ENCODE measurements at regions not wholly inside any gene's neighbourhood (a gene's known extent, or its start where the extent isn't known, plus 50 kb on each side); places are given as distances from the start of the nearest gene placed in this dataset.

- no peak for DNase-seq (ENCODE audit: low spot score)
These were observed 561.9 kb upstream of the GHITM start for GRCh38 chr10:83577421-83577820.

GRCh38 chr10:83580373-83581012, 558.8 kb upstream of the GHITM start:
- Mint-ChIP-seq H3K36me3 (peaks cover 4% of the 10 kb centered on the region), H3K9me3 (peaks cover 20% of the 10 kb centered on the region)

More at GRCh38 chr10:83577421-83577820, 561.9 kb upstream of the GHITM start:
- no peak for ATAC-seq
- H3K4me1 Mint-ChIP-seq (ENCODE audit: low read depth in 2 of 2): no peaks in the 10 kb centered on the region
- no peaks in the 10 kb centered on the region for H3K27me3 Mint-ChIP-seq
- H3K27ac Mint-ChIP-seq: no peak overlapping the region
- H3K36me3 Mint-ChIP-seq: peaks cover 4% of the 10 kb centered on the region
- peaks cover 17% of the 10 kb centered on the region for H3K9me3 Mint-ChIP-seq
- H3K4me3 Mint-ChIP-seq: no peak overlapping the region

GRCh38 chr10:83582407-83583095, 556.8 kb upstream of the GHITM start:
- Mint-ChIP-seq H3K9me3 (peaks cover 16% of the 10 kb centered on the region), H3K27me3 (no peaks in the 10 kb centered on the region), H3K27ac (no peak overlapping the region), H3K4me1 (ENCODE audit: low read depth in 2 of 2) (no peaks in the 10 kb centered on the region), H3K36me3 (peaks cover 4% of the 10 kb centered on the region), H3K4me3 (no peak overlapping the region)
- no peak for ATAC-seq
- no peak for DNase-seq (ENCODE audit: low spot score)

More at GRCh38 chr10:83580373-83581012, 558.8 kb upstream of the GHITM start:
- no peaks in the 10 kb centered on the region for H3K4me1 Mint-ChIP-seq (ENCODE audit: low read depth in 2 of 2)
- ATAC-seq (no peak), DNase-seq (ENCODE audit: low spot score) (no peak)
- no peak overlapping the region for H3K4me3 Mint-ChIP-seq
- no peak overlapping the region for H3K27ac Mint-ChIP-seq
- H3K27me3 Mint-ChIP-seq: no peaks in the 10 kb centered on the region

- no peak overlapping the region for H3K27ac Mint-ChIP-seq
These were observed 553.6 kb upstream of the GHITM start for GRCh38 chr10:83585686-83586085.

GRCh38 chr10:83592337-83592935, 546.9 kb upstream of the GHITM start:
- ATAC-seq: no peak
- H3K27me3 Mint-ChIP-seq: no peaks in the 10 kb centered on the region
- H3K36me3 Mint-ChIP-seq: peaks cover 7% of the 10 kb centered on the region
- no peak for DNase-seq (ENCODE audit: low spot score)
- no peak overlapping the region for H3K4me3 Mint-ChIP-seq
- H3K9me3 Mint-ChIP-seq: peaks cover 24% of the 10 kb centered on the region
- no peaks in the 10 kb centered on the region for H3K4me1 Mint-ChIP-seq (ENCODE audit: low read depth in 2 of 2)
- no peak overlapping the region for H3K27ac Mint-ChIP-seq

More at GRCh38 chr10:83585686-83586085, 553.6 kb upstream of the GHITM start:
- ATAC-seq: no peak
- Mint-ChIP-seq H3K36me3 (no peaks in the 10 kb centered on the region), H3K4me3 (no peak overlapping the region), H3K4me1 (ENCODE audit: low read depth in 2 of 2) (no peaks in the 10 kb centered on the region), H3K9me3 (peaks cover 8% of the 10 kb centered on the region), H3K27me3 (no peaks in the 10 kb centered on the region)
- DNase-seq (ENCODE audit: low spot score): no peak

GRCh38 chr10:83603708-83604107, 535.6 kb upstream of the GHITM start:
- ATAC-seq (no peak), DNase-seq (ENCODE audit: low spot score) (no peak)
- H3K27me3 Mint-ChIP-seq: no peaks in the 10 kb centered on the region

GRCh38 chr10:83605783-83606630, 533.3 kb upstream of the GHITM start:
- no peak overlapping the region for H3K4me3 Mint-ChIP-seq
- peaks cover 19% of the 10 kb centered on the region for H3K9me3 Mint-ChIP-seq
- DNase-seq (ENCODE audit: low spot score): no peak
- ATAC-seq: no peak
- H3K27ac Mint-ChIP-seq: no peak overlapping the region
- no peaks in the 10 kb centered on the region for H3K36me3 Mint-ChIP-seq
- no peaks in the 10 kb centered on the region for H3K4me1 Mint-ChIP-seq (ENCODE audit: low read depth in 2 of 2)
- no peaks in the 10 kb centered on the region for H3K27me3 Mint-ChIP-seq

More at GRCh38 chr10:83603708-83604107, 535.6 kb upstream of the GHITM start:
- Mint-ChIP-seq H3K4me3 (no peak overlapping the region), H3K27ac (no peak overlapping the region), H3K36me3 (no peaks in the 10 kb centered on the region), H3K4me1 (ENCODE audit: low read depth in 2 of 2) (no peaks in the 10 kb centered on the region), H3K9me3 (peaks cover 16% of the 10 kb centered on the region)

GRCh38 chr10:83607959-83608745, 531.2 kb upstream of the GHITM start:
- Mint-ChIP-seq H3K9me3 (peaks cover 24% of the 10 kb centered on the region), H3K4me3 (no peak overlapping the region), H3K27me3 (no peaks in the 10 kb centered on the region), H3K4me1 (ENCODE audit: low read depth in 2 of 2) (no peaks in the 10 kb centered on the region), H3K36me3 (no peaks in the 10 kb centered on the region), H3K27ac (no peak overlapping the region)
- DNase-seq (ENCODE audit: low spot score): no peak
- ATAC-seq: no peak

- Mint-ChIP-seq H3K9me3 (peaks cover 18% of the 10 kb centered on the region), H3K4me3 (no peak overlapping the region), H3K4me1 (ENCODE audit: low read depth in 2 of 2) (no peaks in the 10 kb centered on the region), H3K36me3 (no peaks in the 10 kb centered on the region), H3K27me3 (no peaks in the 10 kb centered on the region), H3K27ac (no peak overlapping the region)
- DNase-seq (ENCODE audit: low spot score): no peak
- no peak for ATAC-seq
These were observed 527.3 kb upstream of the GHITM start for GRCh38 chr10:83612050-83612449.

GRCh38 chr10:83612746-83613145, 526.6 kb upstream of the GHITM start:
- Mint-ChIP-seq H3K36me3 (no peaks in the 10 kb centered on the region), H3K9me3 (peaks cover 15% of the 10 kb centered on the region), H3K27ac (no peak overlapping the region), H3K4me1 (ENCODE audit: low read depth in 2 of 2) (no peaks in the 10 kb centered on the region), H3K4me3 (no peak overlapping the region), H3K27me3 (no peaks in the 10 kb centered on the region)
- ATAC-seq (no peak), DNase-seq (ENCODE audit: low spot score) (no peak)

- no peak overlapping the region for H3K4me3 Mint-ChIP-seq
- no peaks in the 10 kb centered on the region for H3K36me3 Mint-ChIP-seq
- no peak for DNase-seq (ENCODE audit: low spot score)
- H3K27ac Mint-ChIP-seq: no peak overlapping the region
- no peaks in the 10 kb centered on the region for H3K27me3 Mint-ChIP-seq
- H3K4me1 Mint-ChIP-seq (ENCODE audit: low read depth in 2 of 2): no peaks in the 10 kb centered on the region
- no peak for ATAC-seq
- peaks cover 7% of the 10 kb centered on the region for H3K9me3 Mint-ChIP-seq
These were observed 522.1 kb upstream of the GHITM start for GRCh38 chr10:83617172-83617571.

- no peak for DNase-seq (ENCODE audit: low spot score)
- H3K4me1 Mint-ChIP-seq (ENCODE audit: low read depth in 2 of 2): no peaks in the 10 kb centered on the region
- H3K36me3 Mint-ChIP-seq: no peaks in the 10 kb centered on the region
- H3K4me3 Mint-ChIP-seq: no peak overlapping the region
- no peak overlapping the region for H3K27ac Mint-ChIP-seq
- peaks cover 7% of the 10 kb centered on the region for H3K9me3 Mint-ChIP-seq
- no peaks in the 10 kb centered on the region for H3K27me3 Mint-ChIP-seq
- no peak for ATAC-seq
These were observed 521.4 kb upstream of the GHITM start for GRCh38 chr10:83617692-83618545.

All from natural killer cell treated with Interleukin-12 subunit alpha and Interleukin-12 subunit beta and Interleukin-15 and Interleukin-18, amount 100 ng/mL, for 72 hours (primary cell).